Liver (tissue), 8 donors: ENCODE measurements at regions not wholly inside any gene's neighbourhood (a gene's known extent, or its start where the extent isn't known, plus 50 kb on each side); places are given as distances from the start of the nearest gene placed in this dataset.

Experiments
- DNase-seq: peaks from one replicate; pipeline ENCODE4 v3.0.0-alpha.2; 2017; ENCODE audit warnings: low spot score
- H3K27ac ChIP-seq, 2 donors: one replicate each; pipeline ENCODE4 v1.7.0; 2013; ENCODE audit warnings: inconsistent platforms in 2 of 2, low read length in 2 of 2, control low read depth in 1 of 2, low read depth in 1 of 2, mild to moderate bottlenecking in 1 of 2
- H3K27me3 ChIP-seq, 4 donors: one replicate each; pipeline versions ENCODE4 v1.6.1 to v1.7.0; 2013; ENCODE audit warnings: low read length in 3 of 4, inconsistent platforms in 1 of 4, mild to moderate bottlenecking in 1 of 4, moderate library complexity in 1 of 4; ENCODE audit not compliant: control insufficient read depth in 4 of 4, insufficient read depth in 4 of 4
- H3K36me3 ChIP-seq, 4 donors: one replicate each; pipeline versions ENCODE4 v1.6.1 to v1.7.0; 2013; ENCODE audit warnings: low read length in 3 of 4, mild to moderate bottlenecking in 3 of 4, low read depth in 1 of 4, moderate library complexity in 1 of 4; ENCODE audit not compliant: control insufficient read depth in 4 of 4, insufficient read depth in 3 of 4
- H3K4me1 ChIP-seq, 4 donors: one replicate each; pipeline versions ENCODE4 v1.6.1 to v1.7.0; 2013; ENCODE audit warnings: low read length in 3 of 4, mild to moderate bottlenecking in 3 of 4, moderate library complexity in 1 of 4; ENCODE audit not compliant: control insufficient read depth in 4 of 4, insufficient read depth in 4 of 4
- H3K4me3 ChIP-seq, 3 donors: one replicate each; pipeline versions ENCODE4 v1.6.1 to v1.7.0; 2013; ENCODE audit warnings: low read length in 3 of 3, control low read depth in 1 of 3, low read depth in 1 of 3, mild to moderate bottlenecking in 1 of 3
- H3K9ac ChIP-seq, 2 donors: one replicate each; pipeline ENCODE4 v1.7.0; 2013; ENCODE audit warnings: low read length in 2 of 2, mild to moderate bottlenecking in 2 of 2, moderate library complexity in 2 of 2, control low read depth in 1 of 2, low read depth in 1 of 2
- H3K9me3 ChIP-seq, 4 donors: one replicate each; pipeline versions ENCODE4 v1.6.1 to v1.7.0; 2013; ENCODE audit warnings: low read length in 3 of 4; ENCODE audit not compliant: control insufficient read depth in 4 of 4
- EGR1 ChIP-seq, 2 donors: IDR thresholded peaks; 2 replicates each; pipeline ENCODE4 v1.6.1; 2016 to 2018; ENCODE audit warnings: antibody characterized with exemption in 2 of 2, low read depth in 2 of 2
- FOXA1 ChIP-seq: IDR thresholded peaks from 2 replicates; pipeline ENCODE4 v1.6.1; 2016; ENCODE audit warnings: antibody characterized with exemption
- FOXA2 ChIP-seq: IDR thresholded peaks from 2 replicates; pipeline ENCODE4 v1.6.1; 2016; ENCODE audit warnings: antibody characterized with exemption
- GABPA ChIP-seq, 2 donors: IDR thresholded peaks in 1 of 2; conservative IDR thresholded peaks in 1 of 2; 2 replicates each; pipeline ENCODE4 v1.6.1; 2016; ENCODE audit warnings: antibody characterized with exemption in 2 of 2, mild to moderate bottlenecking in 1 of 2, moderate library complexity in 1 of 2
- HNF4A ChIP-seq, 2 donors: conservative IDR thresholded peaks; 2 replicates each; pipeline ENCODE4 v1.6.1; 2016; ENCODE audit warnings: antibody characterized with exemption in 2 of 2, mild to moderate bottlenecking in 2 of 2
- HNF4G ChIP-seq: IDR thresholded peaks from 2 replicates; pipeline ENCODE4 v1.6.1; 2016; ENCODE audit warnings: antibody characterized with exemption
- JUND ChIP-seq, 2 donors: IDR thresholded peaks; 2 replicates each; pipeline ENCODE4 v1.6.1; 2016; ENCODE audit warnings: antibody characterized with exemption in 2 of 2
- MAX ChIP-seq: IDR thresholded peaks from 2 replicates; pipeline ENCODE4 v1.6.1; 2016; ENCODE audit warnings: antibody characterized with exemption
- NR2F2 ChIP-seq: IDR thresholded peaks from 2 replicates; pipeline ENCODE4 v1.6.1; 2016; ENCODE audit warnings: antibody characterized with exemption
- RAD21 ChIP-seq, 2 donors: IDR thresholded peaks; 2 replicates each; pipeline ENCODE4 v1.6.1; 2016; ENCODE audit warnings: antibody characterized with exemption in 2 of 2, mild to moderate bottlenecking in 2 of 2
- REST ChIP-seq: IDR thresholded peaks from 2 replicates; pipeline ENCODE4 v1.6.1; 2016; ENCODE audit warnings: antibody characterized with exemption, mild to moderate bottlenecking
- RXRA ChIP-seq, 2 donors: IDR thresholded peaks; 2 replicates each; pipeline ENCODE4 v1.6.1; 2017 to 2018; ENCODE audit warnings: antibody characterized with exemption in 2 of 2, mild to moderate bottlenecking in 1 of 2
- SP1 ChIP-seq: IDR thresholded peaks from 2 replicates; pipeline ENCODE4 v1.6.1; 2018; ENCODE audit warnings: antibody characterized with exemption, mild to moderate bottlenecking
- TAF1 ChIP-seq: conservative IDR thresholded peaks from 2 replicates; pipeline ENCODE4 v1.6.1; 2016; ENCODE audit warnings: antibody characterized with exemption, mild to moderate bottlenecking
- YY1 ChIP-seq: IDR thresholded peaks from 2 replicates; pipeline ENCODE4 v1.6.1; 2016; ENCODE audit warnings: antibody characterized with exemption, mild to moderate bottlenecking
- WGBS: extraction: QIAGEN DNeasy Blood & Tissue Kit; methylation state at CpG from one replicate; pipeline ENCODE4 v1.1.7; 2013; 5-methylcytosine and 5-hydroxymethylcytosine counted together
- TF ChIP-seq, protein P1 (sequence below): fragments of 150-350 bp; IDR thresholded peaks from 2 replicates; pipeline ENCODE4 v1.5.1; 2017; ENCODE audit warnings: improper control_type of control experiment, low read depth, low read length; ENCODE audit not compliant: missing input control
- TF ChIP-seq, protein P2 (sequence below): IDR thresholded peaks from 2 replicates; pipeline ENCODE4 v1.6.1; 2016; ENCODE audit warnings: antibody characterized with exemption
- TF ChIP-seq, protein P3 (sequence below): IDR thresholded peaks from 2 replicates; pipeline ENCODE4 v1.6.1; 2016; ENCODE audit warnings: antibody characterized with exemption
- donor health status: healthy.
- donor health status: healthy.
- donor health status: healthy.
- donor health status: healthy.
- donor health status: healthy.

GRCh38 chr21:35107520-35107919 lies 58.4 kb upstream of the RUNX1 start:
- no peak overlapping the region for H3K4me3 ChIP-seq
- no peaks in the 10 kb centered on the region for H3K9me3 ChIP-seq
- H3K27me3 ChIP-seq = no peaks in the 10 kb centered on the region
- 90% methylated on average over 6 of the region's 6 CpGs for WGBS
- no peaks in the 10 kb centered on the region for H3K4me1 ChIP-seq
- TF ChIP-seq NR2F2 = no peak
- TF ChIP-seq GABPA (IDR thresholded peaks at IDR 0.05 in 1 of 2, conservative IDR thresholded peaks at IDR 0.05 in 1 of 2) = no peak
- TF ChIP-seq MAX = no peak
- TF ChIP-seq REST = no peak
- TF ChIP-seq RXRA (IDR thresholded peaks at IDR 0.05) = no peak
- no peak for TF ChIP-seq YY1
- TF ChIP-seq JUND (IDR thresholded peaks at IDR 0.05) = no peak
- TF ChIP-seq RAD21 (IDR thresholded peaks at IDR 0.05) = no peak
- TF ChIP-seq TAF1 = no peak
- TF ChIP-seq FOXA1 = no peak
- no peak for TF ChIP-seq FOXA2
- no peak for TF ChIP-seq EGR1 (IDR thresholded peaks at IDR 0.05; ENCODE audit: low read depth in 2 of 2)
- no peak overlapping the region for H3K9ac ChIP-seq
- H3K27ac ChIP-seq = no peak overlapping the region
- no peak for DNase-seq
- no peaks in the 10 kb centered on the region for H3K36me3 ChIP-seq

DNA sequence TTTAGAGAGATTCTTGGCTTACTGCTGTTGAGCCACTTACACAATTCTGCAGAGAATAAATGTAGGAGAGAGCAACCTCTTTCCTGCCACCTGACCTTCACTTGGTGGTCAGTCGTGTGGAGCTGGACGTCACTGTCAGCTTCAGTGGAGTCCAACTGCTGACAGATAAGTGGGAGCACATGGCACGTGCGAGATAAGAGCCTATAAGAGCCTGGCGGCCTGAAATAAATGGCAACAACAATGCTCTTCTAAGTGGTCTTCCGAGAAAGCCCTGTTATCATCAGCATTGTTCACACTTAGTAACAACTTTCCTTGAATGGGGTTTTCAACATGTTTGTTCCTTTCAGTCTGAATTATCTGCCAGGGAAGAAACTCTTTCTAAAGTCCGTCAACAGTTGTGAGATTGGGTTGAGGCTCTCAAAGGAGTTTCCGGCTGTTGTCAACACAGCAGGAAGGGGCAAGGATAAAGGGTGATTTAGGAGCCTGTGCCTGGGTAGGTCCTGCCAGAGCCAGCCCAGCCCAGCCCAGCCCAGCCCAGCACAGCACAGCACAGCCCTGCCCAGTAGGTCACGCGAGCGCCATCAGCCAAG lies 57.2 kb upstream of the RUNX1 start:
- TF ChIP-seq YY1 = no peak
- TF ChIP-seq NR2F2 = no peak
- TF ChIP-seq, protein P1, sequence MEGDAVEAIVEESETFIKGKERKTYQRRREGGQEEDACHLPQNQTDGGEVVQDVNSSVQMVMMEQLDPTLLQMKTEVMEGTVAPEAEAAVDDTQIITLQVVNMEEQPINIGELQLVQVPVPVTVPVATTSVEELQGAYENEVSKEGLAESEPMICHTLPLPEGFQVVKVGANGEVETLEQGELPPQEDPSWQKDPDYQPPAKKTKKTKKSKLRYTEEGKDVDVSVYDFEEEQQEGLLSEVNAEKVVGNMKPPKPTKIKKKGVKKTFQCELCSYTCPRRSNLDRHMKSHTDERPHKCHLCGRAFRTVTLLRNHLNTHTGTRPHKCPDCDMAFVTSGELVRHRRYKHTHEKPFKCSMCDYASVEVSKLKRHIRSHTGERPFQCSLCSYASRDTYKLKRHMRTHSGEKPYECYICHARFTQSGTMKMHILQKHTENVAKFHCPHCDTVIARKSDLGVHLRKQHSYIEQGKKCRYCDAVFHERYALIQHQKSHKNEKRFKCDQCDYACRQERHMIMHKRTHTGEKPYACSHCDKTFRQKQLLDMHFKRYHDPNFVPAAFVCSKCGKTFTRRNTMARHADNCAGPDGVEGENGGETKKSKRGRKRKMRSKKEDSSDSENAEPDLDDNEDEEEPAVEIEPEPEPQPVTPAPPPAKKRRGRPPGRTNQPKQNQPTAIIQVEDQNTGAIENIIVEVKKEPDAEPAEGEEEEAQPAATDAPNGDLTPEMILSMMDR = no peak
- TF ChIP-seq, protein P2, sequence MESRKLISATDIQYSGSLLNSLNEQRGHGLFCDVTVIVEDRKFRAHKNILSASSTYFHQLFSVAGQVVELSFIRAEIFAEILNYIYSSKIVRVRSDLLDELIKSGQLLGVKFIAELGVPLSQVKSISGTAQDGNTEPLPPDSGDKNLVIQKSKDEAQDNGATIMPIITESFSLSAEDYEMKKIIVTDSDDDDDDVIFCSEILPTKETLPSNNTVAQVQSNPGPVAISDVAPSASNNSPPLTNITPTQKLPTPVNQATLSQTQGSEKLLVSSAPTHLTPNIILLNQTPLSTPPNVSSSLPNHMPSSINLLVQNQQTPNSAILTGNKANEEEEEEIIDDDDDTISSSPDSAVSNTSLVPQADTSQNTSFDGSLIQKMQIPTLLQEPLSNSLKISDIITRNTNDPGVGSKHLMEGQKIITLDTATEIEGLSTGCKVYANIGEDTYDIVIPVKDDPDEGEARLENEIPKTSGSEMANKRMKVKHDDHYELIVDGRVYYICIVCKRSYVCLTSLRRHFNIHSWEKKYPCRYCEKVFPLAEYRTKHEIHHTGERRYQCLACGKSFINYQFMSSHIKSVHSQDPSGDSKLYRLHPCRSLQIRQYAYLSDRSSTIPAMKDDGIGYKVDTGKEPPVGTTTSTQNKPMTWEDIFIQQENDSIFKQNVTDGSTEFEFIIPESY = no peak
- TF ChIP-seq GABPA (IDR thresholded peaks at IDR 0.05 in 1 of 2, conservative IDR thresholded peaks at IDR 0.05 in 1 of 2) = no peak
- no peak for TF ChIP-seq TAF1
- no peak for TF ChIP-seq RXRA (IDR thresholded peaks at IDR 0.05)
- TF ChIP-seq REST = no peak
- TF ChIP-seq, protein P3, sequence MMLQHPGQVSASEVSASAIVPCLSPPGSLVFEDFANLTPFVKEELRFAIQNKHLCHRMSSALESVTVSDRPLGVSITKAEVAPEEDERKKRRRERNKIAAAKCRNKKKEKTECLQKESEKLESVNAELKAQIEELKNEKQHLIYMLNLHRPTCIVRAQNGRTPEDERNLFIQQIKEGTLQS = no peak
- TF ChIP-seq EGR1 (IDR thresholded peaks at IDR 0.05; ENCODE audit: low read depth in 2 of 2) = no peak
- no peak for TF ChIP-seq HNF4A (conservative IDR thresholded peaks at IDR 0.05)
- TF ChIP-seq JUND (IDR thresholded peaks at IDR 0.05) = no peak
- TF ChIP-seq RAD21 (IDR thresholded peaks at IDR 0.05) = no peak
- no peak for TF ChIP-seq FOXA1
- TF ChIP-seq HNF4G = no peak
- no peak for TF ChIP-seq SP1
- no peak for TF ChIP-seq MAX
- H3K9ac ChIP-seq = no peak overlapping the region
- no peaks in the 10 kb centered on the region for H3K4me1 ChIP-seq
- DNase-seq = no peak
- no peaks in the 10 kb centered on the region for H3K27me3 ChIP-seq
- no peaks in the 10 kb centered on the region for H3K9me3 ChIP-seq
- no peak overlapping the region for H3K27ac ChIP-seq
- 56% methylated on average over 11 of the region's 11 CpGs for WGBS
- H3K36me3 ChIP-seq = no peaks in the 10 kb centered on the region
- H3K4me3 ChIP-seq = no peak overlapping the region
